MM.1S (cell line): ENCODE measurements at regions not wholly inside any gene's neighbourhood (a gene's known extent, or its start where the extent isn't known, plus 50 kb on each side); places are given as distances from the start of the nearest gene placed in this dataset.

ENCODE experiments used
- DNase-seq: peaks from one replicate; pipeline ENCODE4 v3.0.0-alpha.2; 2015
- H2AFZ ChIP-seq: fragments of 300-600 bp; sonication (generic); 2 replicates; pipeline ENCODE4 v1.6.0; 2016; ENCODE audit warnings: antibody characterized with exemption, low read length
- H3F3A ChIP-seq: fragments of 300-600 bp; sonication (generic); 2 replicates; pipeline ENCODE4 v1.6.1; 2016; ENCODE audit warnings: mild to moderate bottlenecking, antibody characterized with exemption, low read length, moderate library complexity, mixed read lengths; ENCODE audit not compliant: insufficient read depth
- H3K27ac ChIP-seq: fragments of 300-600 bp; sonication (generic); 2 replicates; pipeline ENCODE4 v1.5.1; 2016; ENCODE audit warnings: mild to moderate bottlenecking, low read length
- H3K27me3 ChIP-seq: fragments of 300-600 bp; sonication (generic); replicated peaks from 2 replicates; pipeline ENCODE4 v1.6.0; 2016; ENCODE audit warnings: low read length; ENCODE audit not compliant: insufficient read depth
- H3K36me3 ChIP-seq: fragments of 300-600 bp; sonication (generic); replicated peaks from 2 replicates; pipeline ENCODE4 v1.6.1; 2016; ENCODE audit warnings: mild to moderate bottlenecking, low read length, mixed read lengths; ENCODE audit not compliant: insufficient read depth
- H3K4me1 ChIP-seq: fragments of 300-600 bp; sonication (generic); 2 replicates; pipeline ENCODE4 v1.6.1; 2016; ENCODE audit warnings: low read length, mixed read lengths
- H3K4me2 ChIP-seq: fragments of 300-600 bp; sonication (generic); 2 replicates; pipeline ENCODE4 v1.6.0; 2016; ENCODE audit warnings: low read depth, low read length
- H3K4me3 ChIP-seq: fragments of 300-600 bp; sonication (generic); 2 replicates; pipeline ENCODE4 v1.5.1; 2016; ENCODE audit warnings: low read length, mixed read lengths
- H3K79me2 ChIP-seq: fragments of 300-600 bp; sonication (generic); 2 replicates; pipeline ENCODE4 v1.6.1; 2016; ENCODE audit warnings: mixed run types, low read length, mixed read lengths
- H3K9ac ChIP-seq: fragments of 300-600 bp; sonication (generic); 2 replicates; pipeline ENCODE4 v1.6.1; 2016; ENCODE audit warnings: low read length, mixed read lengths
- H3K9me2 ChIP-seq: fragments of 300-600 bp; sonication (generic); replicated peaks from 2 replicates; pipeline ENCODE4 v1.6.1; 2016; ENCODE audit warnings: mild to moderate bottlenecking, low read length, mixed read lengths; ENCODE audit not compliant: insufficient read depth
- H3K9me3 ChIP-seq: fragments of 300-600 bp; sonication (generic); replicated peaks from 2 replicates; pipeline ENCODE4 v1.6.1; 2016; ENCODE audit warnings: mild to moderate bottlenecking, low read length, mixed read lengths; ENCODE audit not compliant: insufficient read depth
- H4K20me1 ChIP-seq: fragments of 300-600 bp; sonication (generic); 2 replicates; pipeline ENCODE4 v1.6.1; 2016; ENCODE audit warnings: mild to moderate bottlenecking, low read length, moderate library complexity, mixed read lengths; ENCODE audit not compliant: insufficient read depth
- EZH2 ChIP-seq: fragments of 300-600 bp; sonication (generic); optimal IDR thresholded peaks from 2 replicates; pipeline ENCODE3; 2017; ENCODE audit warnings: low read depth, mild to moderate bottlenecking, antibody characterized with exemption, low read length, mixed read lengths
- EZH2phosphoT487 ChIP-seq: fragments of 300-600 bp; sonication (generic); IDR thresholded peaks from 2 replicates; pipeline ENCODE4 v1.6.1; 2018; ENCODE audit warnings: antibody characterized with exemption, low read length
- TF ChIP-seq, protein P1 (sequence below): fragments of 300-600 bp; sonication (generic); IDR thresholded peaks from 2 replicates; pipeline ENCODE4 v1.5.1; 2016; ENCODE audit warnings: antibody characterized with exemption, low read length, mixed read lengths

- H3K4me2 ChIP-seq, result no peak overlapping the region
- H2AFZ ChIP-seq, result no peak overlapping the region
- no peak overlapping the region for H3K4me3 ChIP-seq
- H3K9ac ChIP-seq, result no peak overlapping the region
- H3F3A ChIP-seq, result no peaks in the 10 kb centered on the region
- no peaks in the 10 kb centered on the region for H3K36me3 ChIP-seq
- H3K9me3 ChIP-seq, result no peaks in the 10 kb centered on the region
- no peaks in the 10 kb centered on the region for H3K27me3 ChIP-seq
- H3K79me2 ChIP-seq, result no peaks in the 10 kb centered on the region
- H3K27ac ChIP-seq, result no peak overlapping the region
- DNase-seq, result no peak
- no peaks in the 10 kb centered on the region for H3K4me1 ChIP-seq
- no peaks in the 10 kb centered on the region for H4K20me1 ChIP-seq
- TF ChIP-seq, protein P1, sequence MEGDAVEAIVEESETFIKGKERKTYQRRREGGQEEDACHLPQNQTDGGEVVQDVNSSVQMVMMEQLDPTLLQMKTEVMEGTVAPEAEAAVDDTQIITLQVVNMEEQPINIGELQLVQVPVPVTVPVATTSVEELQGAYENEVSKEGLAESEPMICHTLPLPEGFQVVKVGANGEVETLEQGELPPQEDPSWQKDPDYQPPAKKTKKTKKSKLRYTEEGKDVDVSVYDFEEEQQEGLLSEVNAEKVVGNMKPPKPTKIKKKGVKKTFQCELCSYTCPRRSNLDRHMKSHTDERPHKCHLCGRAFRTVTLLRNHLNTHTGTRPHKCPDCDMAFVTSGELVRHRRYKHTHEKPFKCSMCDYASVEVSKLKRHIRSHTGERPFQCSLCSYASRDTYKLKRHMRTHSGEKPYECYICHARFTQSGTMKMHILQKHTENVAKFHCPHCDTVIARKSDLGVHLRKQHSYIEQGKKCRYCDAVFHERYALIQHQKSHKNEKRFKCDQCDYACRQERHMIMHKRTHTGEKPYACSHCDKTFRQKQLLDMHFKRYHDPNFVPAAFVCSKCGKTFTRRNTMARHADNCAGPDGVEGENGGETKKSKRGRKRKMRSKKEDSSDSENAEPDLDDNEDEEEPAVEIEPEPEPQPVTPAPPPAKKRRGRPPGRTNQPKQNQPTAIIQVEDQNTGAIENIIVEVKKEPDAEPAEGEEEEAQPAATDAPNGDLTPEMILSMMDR, result no peak
- TF ChIP-seq EZH2phosphoT487, result no peak
- no peak for TF ChIP-seq EZH2
- no peaks in the 10 kb centered on the region for H3K9me2 ChIP-seq
These were observed 309.9 kb upstream of the OPRM1 start for GRCh38 chr6:153729189-153729588.

- no peak overlapping the region for H3K4me2 ChIP-seq
- no peaks in the 10 kb centered on the region for H4K20me1 ChIP-seq
- no peak overlapping the region for H2AFZ ChIP-seq
- H3K4me3 ChIP-seq, result no peak overlapping the region
- H3K4me1 ChIP-seq, result no peaks in the 10 kb centered on the region
- no peaks in the 10 kb centered on the region for H3F3A ChIP-seq
- H3K79me2 ChIP-seq, result no peaks in the 10 kb centered on the region
- H3K27ac ChIP-seq, result no peak overlapping the region
- H3K9me3 ChIP-seq, result no peaks in the 10 kb centered on the region
- H3K9me2 ChIP-seq, result no peaks in the 10 kb centered on the region
- TF ChIP-seq EZH2phosphoT487 (no peak), EZH2 (no peak)
- TF ChIP-seq, protein P1, result no peak
- no peak overlapping the region for H3K9ac ChIP-seq
- no peak for DNase-seq
- H3K27me3 ChIP-seq, result no peaks in the 10 kb centered on the region
- no peaks in the 10 kb centered on the region for H3K36me3 ChIP-seq
These were observed 311.2 kb upstream of the OPRM1 start for GRCh38 chr6:153727885-153728284.

GRCh38 chr6:153725456-153725855, 313.6 kb upstream of the OPRM1 start:
- Histone ChIP-seq H3K4me1 (no peaks in the 10 kb centered on the region), H3K36me3 (no peaks in the 10 kb centered on the region), H3K79me2 (no peaks in the 10 kb centered on the region), H3K27ac (no peak overlapping the region), H3K9me2 (no peaks in the 10 kb centered on the region), H3K9ac (no peak overlapping the region), H3K27me3 (no peaks in the 10 kb centered on the region), H3K4me3 (no peak overlapping the region), H3F3A (no peaks in the 10 kb centered on the region), H3K9me3 (no peaks in the 10 kb centered on the region), H4K20me1 (no peaks in the 10 kb centered on the region), H3K4me2 (no peak overlapping the region), H2AFZ (no peak overlapping the region)
- no peak for TF ChIP-seq EZH2phosphoT487
- TF ChIP-seq, protein P1, result no peak
- no peak for TF ChIP-seq EZH2
- no peak for DNase-seq
